Stimulated activated CD4-positive, alpha-beta T cell treated with anti-CD3 and anti-CD28 coated beads, Interleukin-12 subunit alpha, Interleukin-12 subunit beta, amount 100 ng/mL, for 48 hours (primary cell): ENCODE measurements at regions not wholly inside any gene's neighbourhood (a gene's known extent, or its start where the extent isn't known, plus 50 kb on each side); places are given as distances from the start of the nearest gene placed in this dataset.

Experiments used
- DNase-seq, 3 donors: peaks; one replicate each; pipeline ENCODE4 v3.0.0-alpha.2; 2020; ENCODE audit warnings: low read depth in 2 of 3, low spot score in 1 of 3

GRCh38 chr3:177470197-177470941 is 273.1 kb upstream of the TBL1XR1 start:
- no peak for DNase-seq

- no peak for DNase-seq
These were observed 274.6 kb upstream of the TBL1XR1 start for GRCh38 chr3:177471733-177472480.

- no peak for DNase-seq
These were observed 275.9 kb upstream of the TBL1XR1 start for GRCh38 chr3:177473184-177473583.

- no peak for DNase-seq
These were observed 276.6 kb upstream of the TBL1XR1 start for GRCh38 chr3:177473903-177474302.

- DNase-seq, result no peak
These were observed 277.5 kb upstream of the TBL1XR1 start for GRCh38 chr3:177474652-177475355.

GRCh38 chr3:177475356-177475665 is 278.0 kb upstream of the TBL1XR1 start:
- DNase-seq, result no peak

GRCh38 chr3:177476495-177476894 is 279.2 kb upstream of the TBL1XR1 start:
- DNase-seq, result no peak

- DNase-seq, result no peak
These were observed 279.7 kb upstream of the TBL1XR1 start for GRCh38 chr3:177476921-177477435.

GRCh38 chr3:177478170-177478867 is 281.0 kb upstream of the TBL1XR1 start:
- DNase-seq, result no peak

- no peak for DNase-seq
These were observed 282.3 kb upstream of the TBL1XR1 start for GRCh38 chr3:177479630-177480029.

GRCh38 chr3:177481329-177481728 is 284.0 kb upstream of the TBL1XR1 start:
- no peak for DNase-seq

- no peak for DNase-seq
These were observed 284.9 kb upstream of the TBL1XR1 start for GRCh38 chr3:177482048-177482691.

- no peak for DNase-seq
These were observed 286.1 kb upstream of the TBL1XR1 start for GRCh38 chr3:177483182-177483967.

- no peak for DNase-seq
These were observed 286.9 kb upstream of the TBL1XR1 start for GRCh38 chr3:177484206-177484605.

- no peak for DNase-seq
These were observed 287.6 kb upstream of the TBL1XR1 start for GRCh38 chr3:177484926-177485325.

GRCh38 chr3:177487635-177488186 is 290.4 kb upstream of the TBL1XR1 start:
- DNase-seq, result no peak

GRCh38 chr3:177488740-177489139 is 291.5 kb upstream of the TBL1XR1 start:
- DNase-seq, result no peak

- DNase-seq, result no peak
These were observed 293.3 kb upstream of the TBL1XR1 start for GRCh38 chr3:177490626-177491025.

- no peak for DNase-seq
These were observed 294.2 kb upstream of the TBL1XR1 start for GRCh38 chr3:177491296-177492032.
